ENCODE measurements at regions not wholly inside any gene's neighbourhood (a gene's known extent, or its start where the extent isn't known, plus 50 kb on each side); places are given as distances from the start of the nearest gene placed in this dataset.

DNA sequence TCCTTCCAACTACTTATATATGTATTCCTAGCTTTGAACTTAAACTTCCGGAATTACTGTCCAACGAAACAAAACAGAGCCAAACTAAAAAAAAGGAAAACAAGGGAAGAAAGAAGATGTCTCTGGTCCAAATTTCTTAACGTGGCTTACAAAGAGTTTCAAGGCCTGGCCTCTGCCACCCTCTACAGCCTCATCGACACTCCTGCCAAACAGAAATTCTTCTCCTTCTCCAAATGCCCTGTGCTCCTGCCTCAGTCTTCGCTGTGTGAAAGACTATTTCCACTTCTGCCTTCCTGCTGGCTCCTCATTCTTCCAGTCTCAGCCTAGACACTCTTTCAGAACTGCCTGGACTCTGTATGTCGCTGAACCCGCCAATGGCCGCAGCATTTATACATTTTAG, 249.2 kb downstream of the TXNL1 start:
- Histone ChIP-seq H3K27ac (ENCODE audit: low read depth, low read length) (no peak overlapping the region), H3K27me3 (ENCODE audit: control insufficient read depth, insufficient read depth, low read length) (no peaks in the 10 kb centered on the region), H3K36me3 (ENCODE audit: control insufficient read depth, insufficient read depth, low read length) (no peaks in the 10 kb centered on the region), H3K4me1 (ENCODE audit: control insufficient read depth, insufficient read depth, low read length) (no peaks in the 10 kb centered on the region), H3K9ac (ENCODE audit: low read length) (no peak overlapping the region), H3K4me3 (ENCODE audit: low read length) (no peak overlapping the region)

DNA sequence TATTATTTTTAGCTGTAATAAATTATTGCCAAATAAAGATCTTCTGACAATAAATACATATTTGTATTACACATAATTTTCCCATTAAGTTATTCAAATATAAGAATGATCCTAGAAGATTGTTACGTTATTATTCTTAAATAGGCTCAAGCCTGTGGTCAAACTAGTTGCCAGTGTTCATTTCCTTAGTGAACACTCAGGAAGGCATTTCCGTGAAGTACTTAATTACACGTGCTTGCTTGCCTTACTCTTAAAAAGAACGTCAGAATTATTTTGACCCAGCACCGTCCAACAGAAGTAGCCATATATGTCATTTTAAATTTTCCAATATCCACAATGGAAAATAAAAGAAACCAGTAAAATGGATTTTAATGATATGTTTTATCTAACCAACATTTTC, 249.8 kb downstream of the TXNL1 start:
- H3K9ac ChIP-seq (ENCODE audit: low read length): no peak overlapping the region
- no peak overlapping the region for H3K27ac ChIP-seq (ENCODE audit: low read depth, low read length)
- H3K27me3 ChIP-seq (ENCODE audit: control insufficient read depth, insufficient read depth, low read length): no peaks in the 10 kb centered on the region
- no peak overlapping the region for H3K4me3 ChIP-seq (ENCODE audit: low read length)
- no peaks in the 10 kb centered on the region for H3K4me1 ChIP-seq (ENCODE audit: control insufficient read depth, insufficient read depth, low read length)
- no peaks in the 10 kb centered on the region for H3K36me3 ChIP-seq (ENCODE audit: control insufficient read depth, insufficient read depth, low read length)

GRCh38 chr18:56386856-56387255, 251.5 kb downstream of the TXNL1 start:
- H3K4me1 ChIP-seq (ENCODE audit: control insufficient read depth, insufficient read depth, low read length): no peaks in the 10 kb centered on the region
- H3K9ac ChIP-seq (ENCODE audit: low read length): no peak overlapping the region
- H3K4me3 ChIP-seq (ENCODE audit: low read length): no peak overlapping the region
- no peaks in the 10 kb centered on the region for H3K27me3 ChIP-seq (ENCODE audit: control insufficient read depth, insufficient read depth, low read length)
- no peaks in the 10 kb centered on the region for H3K36me3 ChIP-seq (ENCODE audit: control insufficient read depth, insufficient read depth, low read length)
- H3K27ac ChIP-seq (ENCODE audit: low read depth, low read length): no peak overlapping the region

- H3K36me3 ChIP-seq (ENCODE audit: control insufficient read depth, insufficient read depth, low read length): no peaks in the 10 kb centered on the region
- H3K27ac ChIP-seq (ENCODE audit: low read depth, low read length): no peak overlapping the region
- H3K27me3 ChIP-seq (ENCODE audit: control insufficient read depth, insufficient read depth, low read length): no peaks in the 10 kb centered on the region
- H3K4me1 ChIP-seq (ENCODE audit: control insufficient read depth, insufficient read depth, low read length): no peaks in the 10 kb centered on the region
- H3K9ac ChIP-seq (ENCODE audit: low read length): no peak overlapping the region
- no peak overlapping the region for H3K4me3 ChIP-seq (ENCODE audit: low read length)
These were observed 255.0 kb downstream of the TXNL1 start for GRCh38 chr18:56383349-56383748.

GRCh38 chr18:56382541-56382940, 255.9 kb downstream of the TXNL1 start:
- H3K36me3 ChIP-seq (ENCODE audit: control insufficient read depth, insufficient read depth, low read length): no peaks in the 10 kb centered on the region
- H3K27me3 ChIP-seq (ENCODE audit: control insufficient read depth, insufficient read depth, low read length): no peaks in the 10 kb centered on the region
- no peak overlapping the region for H3K4me3 ChIP-seq (ENCODE audit: low read length)
- no peak overlapping the region for H3K9ac ChIP-seq (ENCODE audit: low read length)
- H3K27ac ChIP-seq (ENCODE audit: low read depth, low read length): no peak overlapping the region
- H3K4me1 ChIP-seq (ENCODE audit: control insufficient read depth, insufficient read depth, low read length): no peaks in the 10 kb centered on the region

DNA sequence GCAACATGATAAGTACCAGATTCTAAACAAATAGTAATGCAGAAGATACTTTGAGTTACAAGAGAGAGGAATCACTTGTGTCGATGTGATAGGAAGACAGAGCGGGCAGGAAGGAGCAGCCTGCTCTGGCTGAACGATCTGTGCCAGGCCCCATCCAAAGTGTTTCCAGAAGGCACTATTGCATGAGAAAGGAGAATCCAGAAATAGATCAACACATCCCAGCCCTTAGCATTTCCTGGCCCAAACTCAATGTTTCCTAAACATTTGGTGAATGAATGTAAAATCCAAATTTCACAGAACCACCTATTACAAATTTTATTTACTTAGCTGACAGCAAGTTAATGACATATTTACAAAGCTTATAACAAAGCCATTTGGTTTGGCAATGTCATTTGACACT, 257.2 kb downstream of the TXNL1 start:
- Histone ChIP-seq H3K4me1 (ENCODE audit: control insufficient read depth, insufficient read depth, low read length) (no peaks in the 10 kb centered on the region), H3K27ac (ENCODE audit: low read depth, low read length) (no peak overlapping the region), H3K9ac (ENCODE audit: low read length) (no peak overlapping the region), H3K4me3 (ENCODE audit: low read length) (no peak overlapping the region), H3K27me3 (ENCODE audit: control insufficient read depth, insufficient read depth, low read length) (no peaks in the 10 kb centered on the region), H3K36me3 (ENCODE audit: control insufficient read depth, insufficient read depth, low read length) (no peaks in the 10 kb centered on the region)

DNA sequence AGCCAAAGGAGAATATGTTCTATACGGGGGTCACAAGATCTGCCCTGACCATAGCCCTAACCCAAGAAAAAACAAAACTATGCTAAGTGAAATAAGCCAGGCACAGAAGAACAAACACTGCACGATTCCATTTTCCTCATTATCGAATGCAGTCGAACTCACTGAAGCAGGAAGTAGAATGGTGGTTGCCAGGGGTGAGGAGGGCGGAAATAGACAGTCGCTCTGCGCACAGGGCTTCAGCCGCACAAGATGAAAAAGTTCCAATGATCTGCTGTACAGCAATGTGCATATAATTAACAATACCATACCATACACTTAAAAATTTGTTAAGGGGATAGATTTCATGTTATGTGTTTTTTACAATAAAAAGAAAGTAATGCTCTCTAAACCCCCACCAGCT, 257.7 kb downstream of the TXNL1 start:
- Histone ChIP-seq H3K4me1 (ENCODE audit: control insufficient read depth, insufficient read depth, low read length) (no peaks in the 10 kb centered on the region), H3K36me3 (ENCODE audit: control insufficient read depth, insufficient read depth, low read length) (no peaks in the 10 kb centered on the region), H3K9ac (ENCODE audit: low read length) (no peak overlapping the region), H3K27me3 (ENCODE audit: control insufficient read depth, insufficient read depth, low read length) (no peaks in the 10 kb centered on the region), H3K27ac (ENCODE audit: low read depth, low read length) (no peak overlapping the region), H3K4me3 (ENCODE audit: low read length) (no peak overlapping the region)

GRCh38 chr18:56379256-56379655, 259.1 kb downstream of the TXNL1 start:
- no peaks in the 10 kb centered on the region for H3K36me3 ChIP-seq (ENCODE audit: control insufficient read depth, insufficient read depth, low read length)
- no peaks in the 10 kb centered on the region for H3K4me1 ChIP-seq (ENCODE audit: control insufficient read depth, insufficient read depth, low read length)
- no peak overlapping the region for H3K9ac ChIP-seq (ENCODE audit: low read length)
- no peak overlapping the region for H3K27ac ChIP-seq (ENCODE audit: low read depth, low read length)
- no peak overlapping the region for H3K4me3 ChIP-seq (ENCODE audit: low read length)
- no peaks in the 10 kb centered on the region for H3K27me3 ChIP-seq (ENCODE audit: control insufficient read depth, insufficient read depth, low read length)

DNA sequence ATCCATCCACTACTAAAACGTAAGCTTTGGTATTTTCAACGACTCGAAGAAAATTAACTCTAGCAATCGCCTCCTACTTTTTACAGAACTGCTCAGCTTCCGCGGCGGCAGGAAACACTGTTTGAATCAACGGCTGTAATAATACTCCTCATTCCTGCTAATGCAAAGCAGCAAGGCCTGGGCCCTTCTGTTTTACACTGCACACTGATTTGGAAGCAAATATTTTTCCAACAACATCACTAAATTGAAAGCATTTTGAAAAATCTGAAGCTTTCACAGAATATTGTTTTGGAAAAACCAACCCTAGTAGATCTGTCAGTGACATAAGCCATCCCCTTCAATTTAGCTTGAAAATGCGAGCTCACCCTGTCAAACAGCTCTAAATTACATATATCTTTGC, 261.2 kb downstream of the TXNL1 start:
- Histone ChIP-seq H3K36me3 (ENCODE audit: control insufficient read depth, insufficient read depth, low read length) (no peaks in the 10 kb centered on the region), H3K27me3 (ENCODE audit: control insufficient read depth, insufficient read depth, low read length) (no peaks in the 10 kb centered on the region), H3K27ac (ENCODE audit: low read depth, low read length) (no peak overlapping the region), H3K4me1 (ENCODE audit: control insufficient read depth, insufficient read depth, low read length) (no peaks in the 10 kb centered on the region), H3K9ac (ENCODE audit: low read length) (no peak overlapping the region), H3K4me3 (ENCODE audit: low read length) (no peak overlapping the region)

- Histone ChIP-seq H3K27ac (ENCODE audit: low read depth, low read length) (no peak overlapping the region), H3K4me1 (ENCODE audit: control insufficient read depth, insufficient read depth, low read length) (no peaks in the 10 kb centered on the region), H3K27me3 (ENCODE audit: control insufficient read depth, insufficient read depth, low read length) (no peaks in the 10 kb centered on the region), H3K4me3 (ENCODE audit: low read length) (no peak overlapping the region), H3K9ac (ENCODE audit: low read length) (no peak overlapping the region), H3K36me3 (ENCODE audit: control insufficient read depth, insufficient read depth, low read length) (no peaks in the 10 kb centered on the region)
These were observed 264.3 kb downstream of the TXNL1 start for GRCh38 chr18:56374007-56374655.

- no peak overlapping the region for H3K4me3 ChIP-seq (ENCODE audit: low read length)
- no peaks in the 10 kb centered on the region for H3K36me3 ChIP-seq (ENCODE audit: control insufficient read depth, insufficient read depth, low read length)
- H3K9ac ChIP-seq (ENCODE audit: low read length): no peak overlapping the region
- H3K27ac ChIP-seq (ENCODE audit: low read depth, low read length): no peak overlapping the region
- no peaks in the 10 kb centered on the region for H3K27me3 ChIP-seq (ENCODE audit: control insufficient read depth, insufficient read depth, low read length)
- H3K4me1 ChIP-seq (ENCODE audit: control insufficient read depth, insufficient read depth, low read length): no peaks in the 10 kb centered on the region
These were observed 264.8 kb downstream of the TXNL1 start for GRCh38 chr18:56373601-56374000.

DNA sequence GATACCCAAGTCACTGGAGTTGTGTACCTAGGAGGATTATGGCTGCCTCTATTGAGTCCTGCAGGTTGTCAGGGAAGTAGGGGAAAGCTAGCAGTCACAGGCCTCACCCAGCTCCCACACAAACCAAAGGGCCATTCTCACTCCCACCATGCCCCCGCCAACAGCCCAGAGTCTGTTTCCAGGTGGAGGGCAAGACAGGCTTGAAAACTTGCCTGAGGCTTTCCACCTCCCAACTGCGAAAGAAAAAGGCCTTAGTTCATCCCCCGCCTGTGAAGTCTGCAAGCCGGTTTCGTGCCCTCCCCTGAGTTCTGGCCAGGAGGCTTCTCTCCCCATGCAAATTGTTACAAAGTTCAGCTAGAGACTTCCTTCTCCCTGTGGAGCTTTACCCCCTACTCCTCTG, 270.3 kb downstream of the TXNL1 start:
- no peak overlapping the region for H3K9ac ChIP-seq (ENCODE audit: low read length)
- no peak overlapping the region for H3K4me3 ChIP-seq (ENCODE audit: low read length)
- no peaks in the 10 kb centered on the region for H3K36me3 ChIP-seq (ENCODE audit: control insufficient read depth, insufficient read depth, low read length)
- H3K27ac ChIP-seq (ENCODE audit: low read depth, low read length): no peak overlapping the region
- H3K27me3 ChIP-seq (ENCODE audit: control insufficient read depth, insufficient read depth, low read length): no peaks in the 10 kb centered on the region
- H3K4me1 ChIP-seq (ENCODE audit: control insufficient read depth, insufficient read depth, low read length): no peaks in the 10 kb centered on the region

- Histone ChIP-seq H3K4me3 (ENCODE audit: low read length) (no peak overlapping the region), H3K9ac (ENCODE audit: low read length) (no peak overlapping the region)
These were observed 279.6 kb downstream of the TXNL1 start for GRCh38 chr18:56358608-56359280.

More at GRCh38 chr18:56358608-56359280, 279.6 kb downstream of the TXNL1 start:
- Histone ChIP-seq H3K4me1 (ENCODE audit: control insufficient read depth, insufficient read depth, low read length) (no peaks in the 10 kb centered on the region), H3K27me3 (ENCODE audit: control insufficient read depth, insufficient read depth, low read length) (no peaks in the 10 kb centered on the region), H3K27ac (ENCODE audit: low read depth, low read length) (no peak overlapping the region), H3K36me3 (ENCODE audit: control insufficient read depth, insufficient read depth, low read length) (no peaks in the 10 kb centered on the region)

All from rectal smooth muscle tissue (tissue), 1 donor.